NCI-H1417 (cell line): ENCODE measurements at regions not wholly inside any gene's neighbourhood (a gene's known extent, or its start where the extent isn't known, plus 50 kb on each side); places are given as distances from the start of the nearest gene placed in this dataset.
A peak's percentile ranks its signal among the peaks of the same experiment; 100 is the strongest.
"Not testable (repeated sequence)": the region's sequence is repeated elsewhere in the genome, so short reads cannot be mapped to it uniquely, and the experiment has no call there.

ENCODE experiments used
- DNase-seq, 3 experiments: peaks; one replicate each; lab custom pipeline; 2025; lab: John Stamatoyannopoulos, UW

DNA sequence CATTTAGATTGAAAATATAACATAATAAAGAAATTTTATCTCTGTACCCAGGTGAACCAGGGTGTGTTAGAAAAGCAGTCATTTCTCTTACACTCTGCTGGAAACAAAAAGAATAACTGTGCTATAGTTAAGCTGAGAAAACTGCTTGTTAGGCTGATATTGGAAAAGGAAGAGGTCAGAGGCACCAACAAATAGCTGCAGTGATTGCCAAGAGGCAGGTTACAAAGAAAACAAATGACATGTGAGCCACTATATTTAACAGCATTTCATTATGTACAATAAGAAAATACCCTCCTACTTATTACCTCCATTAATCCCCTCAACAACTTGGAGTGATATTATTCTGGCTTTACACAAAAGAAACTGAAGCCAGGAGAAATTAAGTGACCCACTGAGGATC lies 607.9 kb upstream of the TLE4 start:
- DNase-seq, result peak in 2 of 3 experiments; percentile 23 to 71

DNA sequence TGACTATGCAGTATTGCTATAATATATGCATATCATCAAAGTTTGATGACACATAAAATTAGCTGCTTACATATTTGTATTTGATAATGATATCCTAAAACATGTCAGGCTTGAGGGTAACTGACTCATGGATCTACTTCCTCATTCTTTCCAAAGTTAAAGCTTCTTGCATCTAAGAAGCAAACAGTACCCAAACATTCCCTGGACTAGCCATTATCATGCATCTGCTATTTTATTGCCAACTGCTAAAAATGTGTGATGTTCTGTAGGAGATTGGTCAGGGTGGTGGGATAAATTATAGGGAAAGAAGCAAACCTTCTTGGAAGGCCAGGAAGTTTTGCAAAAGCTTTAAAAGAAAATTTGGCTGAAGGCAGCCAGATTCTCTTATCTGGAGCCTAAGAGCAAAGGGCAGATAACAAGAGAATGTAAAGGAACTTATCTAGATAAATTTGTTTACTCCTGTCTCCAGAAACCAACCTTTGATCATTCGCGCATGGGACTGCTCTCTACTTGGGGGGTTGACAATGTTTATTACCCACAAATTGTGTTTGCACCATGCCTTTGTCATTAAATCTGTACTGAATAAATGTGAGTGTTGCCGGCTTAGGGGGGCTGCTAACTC lies 604.1 kb upstream of the TLE4 start:
- no peak for DNase-seq

DNA sequence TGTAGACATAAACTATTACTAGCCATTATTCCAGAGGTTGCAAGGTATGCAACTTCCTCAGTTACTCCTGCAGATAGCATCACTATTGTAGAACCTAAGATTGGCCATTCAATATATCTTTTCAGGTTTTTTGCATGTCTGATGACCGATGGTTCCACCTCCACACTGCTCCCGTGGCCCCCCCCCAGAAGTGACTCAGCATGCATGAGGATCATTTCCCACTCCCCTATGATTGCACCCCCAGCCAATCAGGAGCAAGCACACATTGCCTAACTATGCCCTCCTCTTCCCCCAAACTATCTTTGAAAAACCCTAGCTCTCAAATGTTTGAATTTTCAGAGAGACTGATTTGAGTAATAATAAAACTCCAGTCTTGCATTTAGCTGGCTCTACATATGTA lies 601.4 kb upstream of the TLE4 start:
- DNase-seq, result peak in 1 of 3 experiments; percentile 63

DNA sequence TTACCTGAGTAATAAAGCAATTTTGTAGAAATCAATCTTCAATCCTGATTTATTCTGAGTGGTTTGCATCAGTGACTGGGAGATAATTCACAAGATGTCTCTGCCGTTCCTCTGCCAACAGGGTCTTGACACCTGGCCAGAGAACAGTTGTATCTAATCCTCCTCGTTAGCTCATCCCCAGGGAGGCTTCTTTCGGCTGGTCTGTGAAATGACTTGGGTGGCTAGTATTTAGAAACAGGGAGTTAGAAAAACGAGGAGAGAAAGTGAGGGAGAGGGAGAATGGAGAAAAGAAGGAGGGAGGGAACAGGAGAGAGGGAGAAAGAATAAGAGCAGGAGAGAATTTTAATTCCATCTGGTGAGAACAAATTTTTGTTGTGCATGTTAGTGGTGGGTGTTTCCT lies 600.2 kb upstream of the TLE4 start:
- peak; percentile 54 to 97 (median 90) for DNase-seq

DNA sequence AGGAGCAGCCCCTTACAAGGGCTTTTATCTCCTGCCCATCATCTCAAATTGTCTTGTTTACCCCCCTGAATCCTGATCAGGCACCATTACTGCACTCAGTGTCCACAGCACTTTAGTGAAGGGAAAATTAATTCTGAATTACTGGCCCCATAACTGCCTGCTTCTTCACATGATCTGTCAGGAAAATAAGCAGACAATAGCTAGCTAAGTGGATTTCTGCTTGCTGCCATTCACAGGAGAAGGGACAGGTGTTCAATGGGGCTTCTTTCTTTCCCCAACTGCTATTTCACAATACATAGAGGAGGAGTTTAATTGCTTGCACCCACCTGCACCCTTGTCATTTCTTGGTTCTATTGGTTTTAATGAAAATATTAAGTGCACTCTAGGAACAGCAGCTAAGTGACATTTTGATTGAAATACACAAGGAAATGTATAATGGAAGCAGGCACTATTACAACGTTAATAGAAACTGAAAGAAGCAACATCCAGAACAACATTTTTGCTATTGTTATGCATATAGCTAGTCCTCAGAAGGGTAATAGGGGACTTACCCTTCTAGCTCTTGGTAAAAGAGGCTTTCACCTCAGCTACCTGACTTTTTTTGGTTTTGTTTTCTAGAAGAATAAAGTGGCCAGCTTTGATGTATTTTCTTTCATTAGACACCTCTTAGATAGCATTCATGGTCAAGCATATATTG lies 599.3 kb upstream of the TLE4 start:
- peak; percentile 86 to 100 (median 88) for DNase-seq

DNA sequence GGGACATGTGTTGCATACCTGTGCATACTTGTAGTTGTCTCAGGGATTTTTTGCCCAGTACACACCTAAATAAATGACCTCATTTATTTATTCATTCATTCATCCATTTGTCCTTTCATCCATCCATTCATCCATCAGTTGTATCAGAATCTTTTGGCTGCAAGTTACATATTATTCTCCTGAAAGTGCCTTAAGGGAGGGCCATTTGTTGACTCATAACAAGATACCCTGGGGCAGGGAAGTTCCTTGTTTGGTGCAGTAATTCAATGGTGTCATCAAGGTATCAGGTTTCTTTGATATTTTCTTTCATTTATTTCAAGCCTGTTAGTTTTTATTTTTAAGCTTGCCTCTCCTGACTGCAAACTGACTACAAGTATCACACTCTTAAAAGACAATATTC lies 597.9 kb upstream of the TLE4 start:
- DNase-seq, result peak in 2 of 3 experiments; percentile 7 to 60

DNA sequence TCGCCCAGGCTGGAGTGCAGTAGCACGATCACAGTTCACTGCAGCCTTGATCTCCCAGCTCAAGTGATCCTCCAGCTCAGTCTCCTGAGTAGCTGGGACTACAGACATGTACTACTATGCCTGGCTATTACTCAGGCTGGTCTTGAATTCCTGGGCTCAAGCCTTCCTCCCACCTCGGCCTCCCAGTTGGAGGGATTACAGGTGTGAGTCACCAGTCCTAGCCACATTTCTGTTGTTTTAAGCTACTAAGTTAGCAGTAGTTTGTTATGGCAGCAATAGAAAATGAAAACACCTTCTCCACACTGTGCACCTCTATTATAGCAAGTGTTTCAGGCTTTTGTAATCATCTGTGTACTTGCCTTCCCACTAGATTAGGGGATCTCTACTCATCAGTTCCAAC lies 588.9 kb upstream of the TLE4 start:
- no peak for DNase-seq

DNA sequence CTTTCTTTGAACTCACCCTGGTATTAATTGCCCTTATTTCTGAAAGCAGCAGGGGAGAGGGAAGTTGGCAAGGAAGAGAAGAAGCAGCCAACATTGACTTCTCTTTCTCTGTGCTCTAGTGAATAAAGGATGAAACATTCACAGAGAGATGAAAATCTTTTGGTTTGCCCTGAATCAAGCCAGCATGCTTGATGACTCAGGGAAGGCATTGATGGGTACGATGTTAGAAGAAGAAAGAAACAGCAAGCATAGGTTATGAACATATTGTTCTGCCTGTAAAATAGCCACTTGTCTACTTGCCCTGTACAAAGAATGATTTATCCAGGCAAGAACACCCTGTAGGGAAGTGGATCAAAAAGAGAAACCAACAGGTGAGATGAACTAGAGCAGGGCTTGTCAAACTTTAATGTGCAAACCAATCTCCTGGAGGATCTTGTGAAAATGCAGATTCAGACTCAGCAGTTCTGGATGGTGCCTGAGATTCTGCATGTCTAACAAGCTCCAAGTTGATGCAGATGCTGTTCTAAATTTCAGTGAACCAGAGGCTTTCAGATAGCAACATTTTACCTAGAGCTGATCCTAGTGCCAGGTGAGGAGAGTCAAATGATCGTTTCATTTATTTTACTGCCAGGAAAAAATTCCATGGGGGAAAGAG lies 586.6 kb upstream of the TLE4 start:
- peak; percentile 14 to 55 (median 25) for DNase-seq

DNA sequence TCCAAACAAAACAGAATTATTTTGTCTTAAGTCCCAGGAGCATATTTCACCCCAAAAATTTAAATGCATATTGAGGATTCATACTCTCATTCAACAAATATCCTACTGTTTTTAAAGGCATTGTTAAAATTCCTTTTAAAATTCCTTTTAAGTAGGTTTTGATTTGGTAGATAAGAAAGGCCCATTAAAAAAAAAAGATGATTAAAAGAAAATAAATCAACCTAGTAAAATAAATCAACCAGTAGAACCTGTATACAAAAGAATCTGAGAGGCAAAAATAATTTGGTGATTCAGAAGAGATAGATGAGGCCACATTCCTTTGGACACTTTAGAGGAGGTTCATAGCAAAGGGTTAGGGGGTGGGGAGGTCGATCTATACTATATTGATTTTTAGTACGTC lies 585.3 kb upstream of the TLE4 start:
- no peak for DNase-seq

DNA sequence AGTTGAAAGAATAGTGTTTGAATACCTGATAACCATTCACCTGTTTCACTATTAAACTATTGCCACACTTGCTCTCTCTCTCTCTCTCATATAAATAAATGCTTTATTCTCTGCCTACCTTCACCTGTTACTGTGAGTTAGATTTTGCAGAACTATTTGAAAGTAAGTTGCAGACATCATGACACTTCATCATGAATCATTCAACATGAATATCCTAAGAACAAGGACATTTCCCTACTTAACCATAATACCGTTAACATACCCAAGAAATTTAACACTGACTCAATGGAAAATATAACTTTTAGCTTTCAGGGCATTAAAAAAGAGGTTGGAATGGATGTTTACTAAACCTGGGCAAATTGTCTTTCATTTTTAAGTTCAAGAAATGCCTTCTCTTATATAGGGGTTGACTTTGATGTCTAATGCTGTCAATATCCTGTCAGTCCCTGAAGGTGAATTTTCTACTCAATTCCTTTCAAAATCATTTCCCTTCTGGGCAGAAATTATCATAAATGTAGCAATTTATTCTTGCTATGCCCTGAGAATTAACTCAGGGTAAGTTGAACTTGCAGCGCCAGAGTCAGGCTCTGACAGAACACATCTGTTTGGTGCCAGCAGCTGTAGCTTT lies 582.6 kb upstream of the TLE4 start:
- no peak for DNase-seq

DNA sequence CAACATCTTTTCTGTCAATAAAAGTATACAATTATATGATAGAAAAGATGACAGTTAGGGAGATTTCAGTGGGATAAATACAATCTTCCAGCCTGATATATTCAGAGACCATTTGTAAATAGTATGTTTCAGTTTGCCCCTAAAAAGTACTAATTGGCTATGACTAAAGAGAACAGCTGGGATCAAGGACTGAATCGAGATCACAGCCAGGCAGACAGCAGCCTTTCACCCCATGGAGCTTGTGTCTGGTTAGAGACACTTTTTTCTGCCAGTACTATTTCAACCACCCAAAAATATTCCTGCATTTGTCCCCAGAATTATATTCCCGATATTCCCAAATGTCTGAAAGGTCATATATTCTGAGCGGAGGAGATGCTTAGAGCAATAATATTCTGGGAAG lies 577.3 kb upstream of the TLE4 start:
- no peak for DNase-seq

DNA sequence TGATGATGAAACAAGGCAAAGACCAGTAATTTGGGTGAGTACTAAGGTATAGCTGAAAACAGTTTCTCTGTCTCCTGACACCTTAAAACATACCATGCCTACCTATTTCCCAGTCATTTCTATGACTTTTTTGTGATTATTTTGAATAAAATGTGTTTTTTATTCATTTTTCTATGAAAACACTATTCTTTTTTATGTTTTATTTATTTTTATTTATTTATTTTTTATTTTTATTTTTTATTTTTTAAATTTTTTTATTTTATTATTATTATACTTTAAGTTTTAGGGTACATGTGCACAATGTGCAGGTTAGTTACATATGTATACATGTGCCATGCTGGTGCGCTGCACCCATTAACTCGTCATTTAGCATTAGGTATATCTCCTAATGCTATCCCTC lies 576.8 kb upstream of the TLE4 start:
- not testable (repeated sequence) for DNase-seq

DNA sequence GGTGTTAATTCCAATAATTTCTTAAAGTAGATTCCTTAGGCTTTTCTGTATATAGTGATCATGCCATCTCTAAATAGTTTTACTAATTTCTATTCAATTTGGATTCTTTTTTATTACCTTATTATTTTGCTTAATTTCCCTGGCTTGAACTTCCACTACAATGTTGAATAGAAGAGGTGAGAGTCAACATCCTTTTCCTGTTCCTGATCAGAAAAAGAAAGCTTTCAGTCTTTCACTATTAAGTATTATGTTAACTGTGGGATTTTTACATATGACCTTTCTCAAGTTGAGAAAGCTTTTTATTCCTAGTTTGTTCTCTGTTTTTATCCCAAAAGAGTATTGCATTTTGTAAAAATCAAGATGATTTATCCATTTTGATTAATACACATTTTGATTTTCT lies 574.5 kb upstream of the TLE4 start:
- DNase-seq, result no peak

DNA sequence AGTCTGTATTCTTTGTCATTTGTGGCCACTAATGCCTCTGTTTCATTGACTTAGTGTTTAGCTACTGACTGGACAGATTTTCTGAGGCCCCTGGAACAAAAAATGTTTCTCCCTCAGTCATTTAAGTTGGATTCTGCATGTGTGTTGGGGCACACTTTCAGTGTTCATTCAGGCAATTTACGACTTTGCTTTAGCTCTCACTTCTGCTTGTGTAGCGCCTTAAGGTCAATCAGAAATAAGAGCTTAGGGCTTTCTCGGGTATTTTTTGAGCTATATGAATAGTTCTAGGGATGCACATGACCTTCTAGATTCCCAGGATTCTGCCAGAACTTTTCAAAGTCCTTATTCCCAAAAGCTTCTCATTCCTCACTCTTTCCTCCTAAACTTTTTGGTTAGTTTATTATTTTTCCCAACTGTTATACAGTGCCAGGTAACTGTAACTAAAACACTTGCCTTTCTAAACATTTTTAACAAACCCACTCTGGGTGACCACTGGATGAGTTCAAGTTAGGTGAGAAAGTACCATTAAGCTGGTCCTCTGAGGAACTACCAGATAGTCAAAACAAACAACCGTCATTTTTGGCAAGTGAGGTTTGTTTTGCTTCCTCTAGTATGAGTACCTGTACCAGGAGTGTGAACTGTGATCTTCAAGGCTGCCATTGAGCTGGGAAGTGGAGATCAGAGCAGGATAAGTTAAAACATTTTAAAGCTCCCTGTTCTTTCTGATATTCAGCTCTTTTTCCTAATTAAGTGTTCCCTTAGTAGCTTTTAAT lies 571.3 kb upstream of the TLE4 start:
- DNase-seq, result no peak

DNA sequence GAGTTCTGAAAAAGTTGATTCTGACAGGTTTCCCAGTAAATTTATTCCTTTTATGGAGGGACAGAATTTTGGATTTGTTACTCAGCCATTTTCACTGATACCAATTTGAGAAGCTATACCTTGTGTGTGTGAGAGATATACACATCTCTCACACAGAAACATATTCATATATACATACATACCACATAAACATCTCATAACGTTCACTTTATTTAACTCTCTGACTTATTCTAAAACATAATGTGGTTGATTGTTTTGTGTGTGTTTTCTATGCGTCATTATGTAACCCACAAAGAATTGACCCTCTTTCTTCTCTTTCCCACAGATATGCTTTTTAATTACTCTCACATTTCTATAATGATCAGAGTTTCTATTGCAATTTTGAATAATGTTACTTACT lies 570.8 kb upstream of the TLE4 start:
- no peak for DNase-seq

DNA sequence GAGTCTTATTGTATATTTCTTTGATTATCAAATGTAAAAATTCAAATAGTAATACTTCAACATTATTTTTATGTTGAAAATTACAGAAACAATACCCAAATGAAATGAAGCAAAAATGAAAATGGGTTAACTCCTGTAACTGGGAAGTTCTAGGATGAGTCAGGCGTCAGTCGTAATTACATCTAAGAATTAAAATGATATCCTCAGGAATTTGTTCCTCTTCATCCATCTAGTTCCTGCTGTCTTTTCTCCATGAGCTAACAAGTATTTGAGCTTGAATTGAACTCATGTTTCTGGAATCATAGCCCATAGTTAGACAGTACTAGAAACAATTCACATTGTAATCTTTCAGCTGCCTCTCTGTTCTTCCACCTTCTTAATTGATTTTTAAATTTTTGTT lies 568.3 kb upstream of the TLE4 start:
- DNase-seq, result no peak

DNA sequence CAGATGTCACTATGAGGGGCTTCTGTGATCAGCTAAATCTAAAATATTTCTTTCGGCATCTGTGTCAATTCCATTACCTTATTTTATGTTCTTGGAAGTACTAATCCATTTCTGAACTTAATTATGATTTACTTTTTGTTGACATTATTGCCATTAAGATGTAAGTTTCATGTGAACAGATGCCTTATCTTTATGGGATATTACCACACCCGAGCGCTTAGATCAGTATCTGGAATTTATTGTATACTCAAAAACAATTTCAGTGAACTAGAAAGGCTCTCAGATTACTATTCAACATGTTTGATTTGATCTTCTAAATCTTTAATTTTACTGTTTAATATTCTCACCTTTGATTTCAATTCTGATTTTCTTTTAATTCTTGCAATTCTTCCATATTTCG lies 567.7 kb upstream of the TLE4 start:
- DNase-seq, result no peak

DNA sequence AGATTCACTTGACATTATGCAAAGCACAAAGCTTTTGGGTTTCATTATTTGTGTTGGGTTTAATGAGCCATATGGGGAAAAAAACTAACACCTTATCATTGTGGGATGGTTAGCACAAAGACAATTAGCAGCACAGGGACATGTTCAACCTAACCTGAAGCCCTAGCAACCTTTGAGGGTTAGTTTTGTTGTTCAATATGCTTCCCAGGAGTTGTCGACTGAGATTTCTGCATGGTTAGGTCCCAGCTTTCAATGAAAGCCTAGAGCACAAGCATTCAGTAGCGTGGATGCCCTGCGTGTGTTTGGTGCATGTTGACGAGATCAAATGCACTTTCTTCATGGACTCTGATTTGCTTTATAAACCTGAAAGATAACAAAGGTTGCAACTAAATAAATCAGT lies 565.2 kb upstream of the TLE4 start:
- DNase-seq, result peak in 1 of 3 experiments; percentile 21

DNA sequence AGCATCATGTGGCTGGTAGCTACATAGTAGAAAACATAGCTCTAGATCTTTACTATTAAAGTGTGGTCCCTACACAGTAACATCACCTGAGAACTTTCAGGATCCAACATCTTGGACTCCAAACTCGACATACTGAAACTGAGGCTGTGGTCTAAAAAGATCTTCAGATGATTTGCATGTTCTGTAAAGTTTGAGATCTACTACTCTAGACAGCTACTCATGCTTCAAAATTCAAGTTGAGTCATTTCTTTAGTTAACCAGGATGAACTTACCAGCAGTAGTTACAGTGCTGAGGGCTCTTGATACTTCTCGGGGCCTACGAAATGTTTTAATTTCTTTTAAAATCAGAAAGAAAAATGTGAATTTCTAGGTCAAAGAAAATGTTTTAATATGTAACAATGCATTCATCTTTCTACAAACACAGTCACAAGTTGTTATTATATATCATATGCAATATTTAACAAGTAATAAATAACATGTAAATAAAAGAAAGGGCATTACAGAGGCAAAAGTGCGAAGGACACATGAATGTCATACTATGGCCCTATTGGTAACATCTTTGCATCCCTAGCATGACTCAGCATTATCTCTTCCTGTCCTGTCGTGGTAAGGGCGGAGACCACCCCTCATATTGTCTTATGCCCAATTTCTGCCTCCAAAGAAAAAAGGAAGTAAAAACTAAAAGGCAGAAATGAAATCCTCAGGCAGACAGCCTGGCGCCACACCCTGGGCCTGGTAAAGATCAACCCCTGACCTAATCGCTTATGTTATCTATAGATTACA lies 563.9 kb upstream of the TLE4 start:
- no peak for DNase-seq

DNA sequence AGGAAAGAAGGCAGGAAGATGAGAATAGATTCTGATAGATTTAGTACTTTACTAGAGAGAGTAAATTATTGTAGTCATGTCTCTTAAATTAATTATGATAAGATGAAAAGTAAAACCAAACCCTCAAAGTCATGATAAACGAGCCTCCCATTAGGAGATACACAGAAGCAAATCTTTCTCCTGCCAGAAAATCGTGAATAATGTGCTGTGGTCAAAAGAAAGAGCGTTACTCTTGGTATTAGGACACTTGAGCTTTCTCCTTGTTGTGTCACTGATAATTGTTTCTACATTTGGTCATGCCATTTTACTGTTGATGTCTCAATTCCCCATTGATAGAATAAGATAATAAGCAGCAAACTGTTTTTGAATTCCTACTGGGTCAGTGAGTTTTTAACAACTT lies 562.8 kb upstream of the TLE4 start:
- no peak for DNase-seq

DNA sequence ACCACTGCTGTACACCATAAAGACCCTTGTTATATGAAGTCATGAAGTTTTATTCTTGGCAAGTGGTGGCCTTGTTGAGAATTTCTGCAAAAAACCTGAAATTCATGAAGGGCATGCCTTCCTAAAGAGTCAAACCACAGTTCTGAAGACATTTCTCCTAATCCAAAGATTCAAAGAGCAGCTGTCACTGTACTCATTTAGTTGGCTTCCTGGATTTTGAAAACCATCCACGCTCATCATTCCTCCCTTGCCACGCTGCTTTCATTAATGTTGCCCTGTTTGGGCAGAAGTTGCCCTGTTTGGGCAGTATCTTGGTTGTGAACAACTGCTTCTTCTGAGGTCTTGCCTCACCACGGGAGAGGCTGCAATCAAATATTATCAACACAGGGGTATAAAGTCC lies 560.3 kb upstream of the TLE4 start:
- no peak for DNase-seq
